Esophagus squamous epithelium (tissue), 4 donors: ENCODE measurements at regions not wholly inside any gene's neighbourhood (a gene's known extent, or its start where the extent isn't known, plus 50 kb on each side); places are given as distances from the start of the nearest gene placed in this dataset.

Source experiments
- POLR2A ChIP-seq, 4 donors: fragments of 450-650 bp; IDR thresholded peaks; one replicate each; pipeline ENCODE4 v1.6.1; 2017; ENCODE audit warnings: antibody characterized with exemption in 4 of 4, mild to moderate bottlenecking in 4 of 4, moderate library complexity in 3 of 4
- TF ChIP-seq, protein P1 (sequence below), 6 experiments: fragments of 450-650 bp in 4 of 6; fragments of 200-600 bp in 2 of 6; sonication (generic) in 2 of 6; IDR thresholded peaks; one replicate each; pipeline ENCODE4 v1.5.1; 2016 to 2019; ENCODE audit warnings: antibody characterized with exemption in 6 of 6, mild to moderate bottlenecking in 4 of 6, moderate library complexity in 4 of 6

DNA sequence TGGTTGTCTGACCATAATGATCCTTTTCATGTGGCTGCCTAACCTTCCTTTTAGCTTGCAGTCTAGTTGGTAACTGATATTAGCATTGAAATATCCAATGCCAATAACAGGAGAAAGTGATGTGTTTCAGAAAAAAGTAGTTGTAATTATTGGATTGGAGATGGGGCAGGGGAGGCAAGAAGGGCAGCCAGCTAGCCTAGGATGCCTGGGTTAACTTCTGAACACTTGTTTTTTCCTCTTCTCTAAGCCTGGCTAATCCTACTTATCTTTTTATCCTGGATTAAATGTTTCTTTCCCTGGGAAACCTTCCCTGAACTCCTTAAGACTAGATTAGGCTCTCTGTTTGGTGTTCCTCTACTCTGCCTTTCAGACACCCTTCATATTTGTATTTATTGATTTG is 380.2 kb downstream of the TMEM135 start:
- TF ChIP-seq, protein P1, sequence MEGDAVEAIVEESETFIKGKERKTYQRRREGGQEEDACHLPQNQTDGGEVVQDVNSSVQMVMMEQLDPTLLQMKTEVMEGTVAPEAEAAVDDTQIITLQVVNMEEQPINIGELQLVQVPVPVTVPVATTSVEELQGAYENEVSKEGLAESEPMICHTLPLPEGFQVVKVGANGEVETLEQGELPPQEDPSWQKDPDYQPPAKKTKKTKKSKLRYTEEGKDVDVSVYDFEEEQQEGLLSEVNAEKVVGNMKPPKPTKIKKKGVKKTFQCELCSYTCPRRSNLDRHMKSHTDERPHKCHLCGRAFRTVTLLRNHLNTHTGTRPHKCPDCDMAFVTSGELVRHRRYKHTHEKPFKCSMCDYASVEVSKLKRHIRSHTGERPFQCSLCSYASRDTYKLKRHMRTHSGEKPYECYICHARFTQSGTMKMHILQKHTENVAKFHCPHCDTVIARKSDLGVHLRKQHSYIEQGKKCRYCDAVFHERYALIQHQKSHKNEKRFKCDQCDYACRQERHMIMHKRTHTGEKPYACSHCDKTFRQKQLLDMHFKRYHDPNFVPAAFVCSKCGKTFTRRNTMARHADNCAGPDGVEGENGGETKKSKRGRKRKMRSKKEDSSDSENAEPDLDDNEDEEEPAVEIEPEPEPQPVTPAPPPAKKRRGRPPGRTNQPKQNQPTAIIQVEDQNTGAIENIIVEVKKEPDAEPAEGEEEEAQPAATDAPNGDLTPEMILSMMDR (IDR thresholded peaks at IDR 0.05) = no peak
- no peak for TF ChIP-seq POLR2A (IDR thresholded peaks at IDR 0.05)
